B cell (primary cell): ENCODE measurements at regions not wholly inside any gene's neighbourhood (a gene's known extent, or its start where the extent isn't known, plus 50 kb on each side); places are given as distances from the start of the nearest gene placed in this dataset.

Experiments
- ATAC-seq: fragments of 200-7000 bp; cut with Tn5 transposase; one replicate; pipeline ENCODE4 v1.10.0; 2021; ENCODE audit warnings: low read depth, mild to moderate bottlenecking, moderate number of reproducible peaks, moderate library complexity
- CTCF ChIA-PET: fragments of 350-600 bp; sonication (Branson Sonifier 250); formaldehyde crosslinking; loops from one replicate; lab custom pipeline; 2021; ENCODE audit warnings: antibody characterized with exemption, inconsistent platforms; lab: Charles Lee
- POLR2A ChIA-PET: fragments of 350-600 bp; sonication (Branson Sonifier 250); formaldehyde crosslinking; loops from one replicate; lab custom pipeline; 2021; ENCODE audit warnings: antibody characterized with exemption; lab: Charles Lee
- DNase-seq: peaks from one replicate; pipeline ENCODE4 v3.0.0; 2013
- H2AFZ ChIP-seq: 2 replicates; pipeline ENCODE4 v1.6.1; 2012; ENCODE audit warnings: mild to moderate bottlenecking, low read depth, low read length; ENCODE audit not compliant: insufficient read depth, poor library complexity, severe bottlenecking
- H3K27ac ChIP-seq, 2 donors: 1 replicate in 1 of 2; 2 replicates in 1 of 2; pipeline ENCODE4 v1.5.1; 2012 to 2013; ENCODE audit warnings: low read length in 2 of 2, mild to moderate bottlenecking in 2 of 2, moderate library complexity in 1 of 2
- H3K27me3 ChIP-seq, 4 experiments: fragments of 200-600 bp in 1 of 4; sonication (generic) in 1 of 4; replicated peaks in 1 of 4; 1 replicate in 2 of 4; 2 replicates in 2 of 4; pipeline versions ENCODE4 v1.6.1 to v1.7.0; 2013 to 2016; ENCODE audit warnings: low read length in 3 of 4, mild to moderate bottlenecking in 2 of 4, mixed read lengths in 1 of 4, moderate library complexity in 1 of 4; ENCODE audit not compliant: insufficient read depth in 4 of 4, control insufficient read depth in 3 of 4; ENCODE audit errors: control extremely low read depth in 1 of 4
- H3K36me3 ChIP-seq, 2 experiments: replicated peaks in 1 of 2; 1 replicate in 1 of 2; 2 replicates in 1 of 2; pipeline versions ENCODE4 v1.6.1 to v1.7.1; 2013; ENCODE audit warnings: low read length in 1 of 2; ENCODE audit not compliant: insufficient read depth in 2 of 2, control insufficient read depth in 1 of 2; ENCODE audit errors: control extremely low read depth in 1 of 2, extremely low read depth in 1 of 2
- H3K4me1 ChIP-seq, 2 donors: fragments of 200-600 bp in 1 of 2; sonication (generic) in 1 of 2; 1 replicate in 1 of 2; 2 replicates in 1 of 2; pipeline versions ENCODE4 v1.5.1 to v1.6.1; 2013 to 2017; ENCODE audit warnings: low read length in 2 of 2; ENCODE audit not compliant: control insufficient read depth in 2 of 2, insufficient read depth in 2 of 2
- H3K4me2 ChIP-seq: replicated peaks from 2 replicates; pipeline ENCODE3; 2012; ENCODE audit warnings: mild to moderate bottlenecking, low read depth, low read length; ENCODE audit not compliant: poor library complexity, severe bottlenecking
- H3K4me3 ChIP-seq, 5 experiments: fragments of 200-600 bp in 1 of 5; sonication (generic) in 1 of 5; 1 replicate in 3 of 5; 2 replicates in 2 of 5; pipeline versions ENCODE4 v1.5.1 to v1.7.0; 2011 to 2016; ENCODE audit warnings: low read length in 4 of 5, mild to moderate bottlenecking in 4 of 5, low read depth in 2 of 5, control low read depth in 1 of 5, moderate library complexity in 1 of 5; ENCODE audit not compliant: insufficient read depth in 1 of 5; ENCODE audit errors: control extremely low read depth in 1 of 5, extremely low read depth in 1 of 5
- H3K79me2 ChIP-seq: fragments of 200-600 bp; sonication (generic); one replicate; pipeline ENCODE4 v1.6.0; 2016; ENCODE audit warnings: low read length; ENCODE audit not compliant: control insufficient read depth, insufficient read depth
- H3K9ac ChIP-seq: fragments of 200-600 bp; sonication (generic); 2 replicates; pipeline ENCODE4 v1.6.1; 2017; ENCODE audit warnings: mild to moderate bottlenecking, low read length, moderate library complexity
- H3K9me3 ChIP-seq, 3 donors: one replicate each; pipeline versions ENCODE4 v1.6.1 to v1.7.1; 2013; ENCODE audit warnings: low read length in 2 of 3; ENCODE audit not compliant: control insufficient read depth in 2 of 3, insufficient read depth in 1 of 3; ENCODE audit errors: control extremely low read depth in 1 of 3
- H4K20me1 ChIP-seq: 2 replicates; pipeline ENCODE4 v1.6.0; 2012; ENCODE audit warnings: mild to moderate bottlenecking, low read length; ENCODE audit not compliant: insufficient read depth, control insufficient read depth, poor library complexity, severe bottlenecking
- H3K27ac Mint-ChIP-seq: one replicate; pipeline ENCODE4 v1.8.0; 2021; ENCODE audit warnings: mixed read lengths
- H3K27me3 Mint-ChIP-seq: one replicate; pipeline ENCODE4 v1.8.0; 2021; ENCODE audit warnings: mixed read lengths
- H3K4me1 Mint-ChIP-seq: one replicate; pipeline ENCODE4 v1.8.0; 2021; ENCODE audit warnings: mixed read lengths
- H3K4me3 Mint-ChIP-seq: one replicate; pipeline ENCODE4 v1.8.0; 2021; ENCODE audit warnings: mixed read lengths
- H3K9me3 Mint-ChIP-seq: one replicate; pipeline ENCODE4 v1.8.0; 2022; ENCODE audit warnings: mixed read lengths; ENCODE audit not compliant: insufficient read depth
- EZH2 ChIP-seq: IDR thresholded peaks from 2 replicates; pipeline ENCODE4 v1.6.1; 2012; ENCODE audit warnings: borderline replicate concordance, low read depth, mild to moderate bottlenecking, moderate library complexity, low read length; ENCODE audit not compliant: insufficient read depth, poor library complexity, severe bottlenecking
- WGBS: methylation state at CpG from one replicate; pipeline ENCODE4 v1.1.5; 2013; ENCODE audit warnings: missing lambda C conversion rate; ENCODE audit not compliant: insufficient coverage; 5-methylcytosine and 5-hydroxymethylcytosine counted together
- intact Hi-C: fragments of 100-400 bp; cut with micrococcal nuclease; formaldehyde crosslinking; loops from one replicate; pipeline ENCODE4 v1.10.0; 2022
- TF ChIP-seq, protein P1 (sequence below): fragments of 200-600 bp; IDR thresholded peaks from one replicate; pipeline ENCODE4 v1.8.0; 2022; ENCODE audit warnings: antibody characterized with exemption, mild to moderate bottlenecking

DNA sequence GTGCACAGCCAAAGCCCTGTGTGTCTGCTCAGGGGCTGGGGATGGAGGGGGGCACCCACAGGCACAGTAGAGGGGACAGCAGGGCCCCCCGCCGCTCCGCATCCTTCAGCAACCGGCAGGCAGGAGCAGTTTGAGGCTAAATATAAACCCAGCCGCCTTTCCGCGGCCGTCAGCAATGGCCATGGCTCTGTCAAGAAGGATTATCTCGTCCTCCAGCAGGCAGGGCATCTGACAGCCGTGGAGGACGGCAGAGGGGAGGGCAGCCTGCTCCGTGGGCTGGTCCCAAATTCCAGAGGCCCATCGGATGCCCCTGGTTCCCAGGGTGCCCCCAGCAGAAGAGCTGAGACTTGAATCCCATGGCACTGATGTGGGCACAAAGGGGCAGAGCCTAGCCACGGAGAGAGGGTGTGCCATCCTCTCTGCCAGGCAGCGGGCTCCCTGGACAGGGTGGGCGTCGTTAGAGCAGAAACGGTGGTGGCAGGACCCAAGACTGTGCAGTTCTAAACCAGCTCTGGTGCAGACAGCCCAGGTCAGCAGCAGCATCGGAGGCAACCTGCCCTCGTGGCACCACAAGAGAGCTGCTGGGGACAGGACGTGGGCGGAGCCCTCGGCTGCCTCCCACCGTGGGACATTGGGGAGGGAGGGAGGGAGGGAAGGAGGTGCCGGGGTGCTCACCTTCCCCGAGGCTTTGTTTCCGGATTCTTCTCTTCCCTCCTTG, 198.8 kb upstream of the CIBAR2 start:
- intact Hi-C loops, result no loop called here
- WGBS, result 12% methylated on average over 23 of the region's 27 CpGs
- H3K4me2 ChIP-seq, result peak overlapping the region; percentile 95

DNA sequence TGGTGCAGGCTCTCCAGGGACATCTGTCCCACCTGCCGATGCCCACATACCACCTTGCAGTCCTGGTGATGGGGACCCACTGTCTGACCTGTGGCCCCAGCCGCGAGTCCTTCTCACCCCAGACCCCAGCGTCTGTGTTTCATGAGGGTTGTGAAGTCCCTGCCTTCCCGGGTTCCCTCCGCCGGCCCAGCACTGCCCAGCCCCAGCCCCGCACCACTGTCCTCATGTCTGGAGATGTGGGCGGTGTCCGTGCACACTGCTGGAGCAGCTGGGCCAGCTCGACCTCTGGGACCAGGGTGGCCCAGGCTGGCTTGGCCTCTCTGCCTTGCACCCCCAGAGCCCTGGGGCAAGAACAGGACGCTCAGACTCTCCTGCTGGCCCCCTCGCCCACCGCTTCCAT, 199.5 kb upstream of the CIBAR2 start:
- ATAC-seq, result no peak
- no peak overlapping the region for H3K9ac ChIP-seq
- H3K36me3 ChIP-seq, result no peaks in the 10 kb centered on the region
- peak overlapping the region; percentile 95 for H3K4me2 ChIP-seq
- Mint-ChIP-seq H3K27me3 (no peaks in the 10 kb centered on the region), H3K4me3 (peak overlapping the region; percentile 45), H3K4me1 (peaks cover 62% of the 10 kb centered on the region), H3K9me3 (no peaks in the 10 kb centered on the region), H3K27ac (peak overlapping the region; percentile 61)
- no peaks in the 10 kb centered on the region for H3K27me3 ChIP-seq
- intact Hi-C loops, result no loop called here
- H3K9me3 ChIP-seq, result peaks cover 0 to 3% (median 0%) of the 10 kb centered on the region in 3 donors
- CTCF ChIA-PET, result no interaction called here
- 94% methylated on average over 13 of the region's 14 CpGs for WGBS
- peaks cover 74 to 79% of the 10 kb centered on the region in 2 donors for H3K4me1 ChIP-seq
- H3K4me3 ChIP-seq, result no peak overlapping the region
- no peaks in the 10 kb centered on the region for H4K20me1 ChIP-seq
- POLR2A ChIA-PET, result interaction anchor here (0.8 kb wide), 1 partner anchor 50 kb away, joined by 4 read pairs; no protein-coding TSS in a partner anchor
- H2AFZ ChIP-seq, result no peak overlapping the region
- DNase-seq, result no peak
- H3K27ac ChIP-seq, result no peak overlapping the region
- no peaks in the 10 kb centered on the region for H3K79me2 ChIP-seq
- TF ChIP-seq EZH2, result no peak
- TF ChIP-seq, protein P1, sequence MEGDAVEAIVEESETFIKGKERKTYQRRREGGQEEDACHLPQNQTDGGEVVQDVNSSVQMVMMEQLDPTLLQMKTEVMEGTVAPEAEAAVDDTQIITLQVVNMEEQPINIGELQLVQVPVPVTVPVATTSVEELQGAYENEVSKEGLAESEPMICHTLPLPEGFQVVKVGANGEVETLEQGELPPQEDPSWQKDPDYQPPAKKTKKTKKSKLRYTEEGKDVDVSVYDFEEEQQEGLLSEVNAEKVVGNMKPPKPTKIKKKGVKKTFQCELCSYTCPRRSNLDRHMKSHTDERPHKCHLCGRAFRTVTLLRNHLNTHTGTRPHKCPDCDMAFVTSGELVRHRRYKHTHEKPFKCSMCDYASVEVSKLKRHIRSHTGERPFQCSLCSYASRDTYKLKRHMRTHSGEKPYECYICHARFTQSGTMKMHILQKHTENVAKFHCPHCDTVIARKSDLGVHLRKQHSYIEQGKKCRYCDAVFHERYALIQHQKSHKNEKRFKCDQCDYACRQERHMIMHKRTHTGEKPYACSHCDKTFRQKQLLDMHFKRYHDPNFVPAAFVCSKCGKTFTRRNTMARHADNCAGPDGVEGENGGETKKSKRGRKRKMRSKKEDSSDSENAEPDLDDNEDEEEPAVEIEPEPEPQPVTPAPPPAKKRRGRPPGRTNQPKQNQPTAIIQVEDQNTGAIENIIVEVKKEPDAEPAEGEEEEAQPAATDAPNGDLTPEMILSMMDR, result no peak

More for the DNA sequence above, 198.8 kb upstream of the CIBAR2 start:
- no peaks in the 10 kb centered on the region for H4K20me1 ChIP-seq
- peak overlapping the region; percentile 42 to 97 for H3K27ac ChIP-seq
- no peak overlapping the region for H3K9ac ChIP-seq
- H3K27me3 Mint-ChIP-seq, result no peaks in the 10 kb centered on the region
- peak overlapping the region in 1 of 5 experiments; percentile 7 for H3K4me3 ChIP-seq
- CTCF ChIA-PET, result interaction anchor here (1.7 to 3.4 kb wide), 2 partner anchors 19 to 23 kb away, joined by 6 to 24 read pairs; no protein-coding TSS in a partner anchor
- peak overlapping the region; percentile 45 for H3K4me3 Mint-ChIP-seq
- H3K9me3 ChIP-seq, result no peaks in the 10 kb centered on the region
- DNase-seq, result peak; percentile 45
- H2AFZ ChIP-seq, result no peak overlapping the region
- no peak for ATAC-seq
- peaks cover 67% of the 10 kb centered on the region for H3K4me1 Mint-ChIP-seq
- POLR2A ChIA-PET, result interaction anchor here (0.8 kb wide), 1 partner anchor 50 kb away, joined by 4 read pairs; no protein-coding TSS in a partner anchor
- H3K27me3 ChIP-seq, result no peaks in the 10 kb centered on the region
- H3K27ac Mint-ChIP-seq, result peak overlapping the region; percentile 61
- H3K4me1 ChIP-seq, result peaks cover 81 to 87% of the 10 kb centered on the region in 2 donors
- H3K79me2 ChIP-seq, result no peaks in the 10 kb centered on the region
- no peak for TF ChIP-seq EZH2
- TF ChIP-seq, protein P1, result no peak
- H3K36me3 ChIP-seq, result no peaks in the 10 kb centered on the region
- H3K9me3 Mint-ChIP-seq, result no peaks in the 10 kb centered on the region
